ENCODE measurements at regions not wholly inside any gene's neighbourhood (a gene's known extent, or its start where the extent isn't known, plus 50 kb on each side); places are given as distances from the start of the nearest gene placed in this dataset.
A peak's percentile ranks its signal among the peaks of the same experiment; 100 is the strongest.

DNA sequence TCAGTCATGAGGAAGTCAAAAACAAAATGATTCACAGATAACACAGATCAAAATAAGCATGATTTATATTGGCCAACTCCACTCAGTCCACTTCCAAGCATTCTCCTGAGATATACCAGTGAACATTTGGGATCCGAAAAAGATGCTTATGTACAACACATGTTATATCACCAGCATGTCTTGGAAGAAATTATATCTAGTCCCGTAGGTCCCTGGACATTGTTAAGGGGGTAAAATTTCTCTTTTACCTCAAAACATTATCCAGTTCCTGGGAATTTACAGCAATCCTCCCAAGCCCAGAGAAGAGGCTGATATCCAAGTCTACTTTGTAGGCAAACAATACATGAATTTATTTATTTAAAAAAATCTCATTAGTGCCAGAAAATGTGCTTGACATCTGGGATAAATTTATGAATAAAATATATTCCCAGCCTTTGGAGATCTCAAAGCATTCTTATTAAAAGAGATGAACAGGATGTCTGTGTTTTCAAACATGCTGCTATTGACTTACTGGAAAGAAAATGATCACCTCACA lies 582.2 kb upstream of the ZWINT start:
- no peak overlapping the region for H3K4me3 Mint-ChIP-seq
- H3K9me3 Mint-ChIP-seq = peaks cover 11% of the 10 kb centered on the region
- peaks cover 3% of the 10 kb centered on the region for H3K36me3 Mint-ChIP-seq
- no peak overlapping the region for H3K27ac Mint-ChIP-seq
- no peak for DNase-seq (ENCODE audit: low spot score in 2 of 2, unreplicated experiment in 2 of 2)
- H3K4me1 Mint-ChIP-seq = no peaks in the 10 kb centered on the region
- TF ChIP-seq, protein P1, sequence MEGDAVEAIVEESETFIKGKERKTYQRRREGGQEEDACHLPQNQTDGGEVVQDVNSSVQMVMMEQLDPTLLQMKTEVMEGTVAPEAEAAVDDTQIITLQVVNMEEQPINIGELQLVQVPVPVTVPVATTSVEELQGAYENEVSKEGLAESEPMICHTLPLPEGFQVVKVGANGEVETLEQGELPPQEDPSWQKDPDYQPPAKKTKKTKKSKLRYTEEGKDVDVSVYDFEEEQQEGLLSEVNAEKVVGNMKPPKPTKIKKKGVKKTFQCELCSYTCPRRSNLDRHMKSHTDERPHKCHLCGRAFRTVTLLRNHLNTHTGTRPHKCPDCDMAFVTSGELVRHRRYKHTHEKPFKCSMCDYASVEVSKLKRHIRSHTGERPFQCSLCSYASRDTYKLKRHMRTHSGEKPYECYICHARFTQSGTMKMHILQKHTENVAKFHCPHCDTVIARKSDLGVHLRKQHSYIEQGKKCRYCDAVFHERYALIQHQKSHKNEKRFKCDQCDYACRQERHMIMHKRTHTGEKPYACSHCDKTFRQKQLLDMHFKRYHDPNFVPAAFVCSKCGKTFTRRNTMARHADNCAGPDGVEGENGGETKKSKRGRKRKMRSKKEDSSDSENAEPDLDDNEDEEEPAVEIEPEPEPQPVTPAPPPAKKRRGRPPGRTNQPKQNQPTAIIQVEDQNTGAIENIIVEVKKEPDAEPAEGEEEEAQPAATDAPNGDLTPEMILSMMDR (IDR thresholded peaks at IDR 0.05; ENCODE audit: unreplicated experiment) = no peak
- H3K27me3 Mint-ChIP-seq (ENCODE audit: low read depth) = no peaks in the 10 kb centered on the region

DNA sequence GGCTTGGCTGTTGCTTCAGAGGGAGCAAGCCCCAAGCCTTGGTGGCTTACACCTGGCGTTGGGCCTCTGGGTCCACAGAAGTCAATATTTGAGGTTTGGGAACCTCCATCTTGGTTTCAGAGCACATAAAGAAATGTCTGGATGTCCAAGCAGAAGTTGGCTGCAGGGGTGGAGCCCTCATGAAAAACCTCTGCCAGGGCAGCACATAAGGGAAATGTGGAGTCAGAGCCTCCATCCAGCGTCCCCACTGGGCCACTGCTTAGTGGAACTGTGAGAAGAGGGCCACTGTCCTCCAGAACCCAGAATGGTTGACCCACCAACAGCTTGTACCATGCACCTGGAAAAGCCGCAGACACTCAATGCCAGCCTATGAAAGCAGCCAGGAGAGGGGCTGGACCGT lies 573.5 kb upstream of the ZWINT start:
- Mint-ChIP-seq H3K36me3 (peaks cover 3% of the 10 kb centered on the region), H3K4me1 (no peaks in the 10 kb centered on the region), H3K27ac (no peak overlapping the region), H3K4me3 (no peak overlapping the region), H3K27me3 (ENCODE audit: low read depth) (no peaks in the 10 kb centered on the region), H3K9me3 (peaks cover 26% of the 10 kb centered on the region)
- DNase-seq (ENCODE audit: low spot score in 2 of 2, unreplicated experiment in 2 of 2) = no peak
- TF ChIP-seq, protein P1 (IDR thresholded peaks at IDR 0.05; ENCODE audit: unreplicated experiment) = no peak

DNA sequence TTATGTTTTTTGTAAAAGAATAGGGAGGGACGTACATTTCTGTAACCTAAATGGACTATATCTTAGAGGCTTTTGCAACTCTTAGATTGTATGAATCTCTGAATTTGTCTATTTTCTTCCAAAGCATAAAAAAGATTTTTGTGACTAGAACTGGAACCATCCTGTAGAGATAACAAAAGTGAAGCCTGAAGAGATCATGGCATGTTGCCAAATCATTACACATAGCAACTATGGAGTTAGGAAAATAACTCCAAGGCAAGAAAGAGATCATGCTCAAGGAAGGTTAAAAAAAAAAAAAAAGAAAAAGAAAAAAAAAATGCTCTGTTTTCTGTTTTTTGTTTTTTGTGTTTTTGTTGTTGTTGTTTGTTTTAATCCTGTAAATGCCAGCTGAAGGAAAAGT lies 567.7 kb upstream of the ZWINT start:
- H3K9me3 Mint-ChIP-seq = peaks cover 27% of the 10 kb centered on the region
- no peaks in the 10 kb centered on the region for H3K27me3 Mint-ChIP-seq (ENCODE audit: low read depth)
- no peak for DNase-seq (ENCODE audit: low spot score in 2 of 2, unreplicated experiment in 2 of 2)
- peak overlapping the region; percentile 76 for H3K27ac Mint-ChIP-seq
- H3K36me3 Mint-ChIP-seq = peaks cover 12% of the 10 kb centered on the region
- TF ChIP-seq, protein P1 (IDR thresholded peaks at IDR 0.05; ENCODE audit: unreplicated experiment) = no peak
- no peak overlapping the region for H3K4me3 Mint-ChIP-seq
- peaks cover 21% of the 10 kb centered on the region for H3K4me1 Mint-ChIP-seq

DNA sequence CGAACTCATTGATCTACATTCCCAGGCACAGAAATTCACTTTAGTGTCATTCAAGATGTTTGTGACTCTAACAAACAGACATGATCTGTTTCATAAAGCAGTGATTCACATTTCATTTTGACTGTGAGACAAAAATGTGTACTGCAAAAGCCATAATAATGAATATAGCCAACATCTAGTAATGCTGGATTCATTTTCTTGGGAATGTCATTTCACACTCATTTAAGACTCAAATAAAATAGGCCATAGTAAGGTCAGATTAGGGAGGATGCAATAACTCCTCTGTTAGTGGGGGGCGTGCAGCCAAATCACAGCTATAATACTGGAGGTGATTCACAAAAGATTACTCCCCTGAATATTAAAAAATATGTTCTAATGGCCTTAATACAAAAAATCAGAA lies 566.6 kb upstream of the ZWINT start:
- Mint-ChIP-seq H3K4me3 (no peak overlapping the region), H3K27me3 (ENCODE audit: low read depth) (no peaks in the 10 kb centered on the region), H3K27ac (peak overlapping the region; percentile 32), H3K4me1 (peaks cover 21% of the 10 kb centered on the region), H3K9me3 (peaks cover 30% of the 10 kb centered on the region), H3K36me3 (peaks cover 15% of the 10 kb centered on the region)
- no peak for DNase-seq (ENCODE audit: low spot score in 2 of 2, unreplicated experiment in 2 of 2)
- TF ChIP-seq, protein P1 (IDR thresholded peaks at IDR 0.05; ENCODE audit: unreplicated experiment) = no peak

DNA sequence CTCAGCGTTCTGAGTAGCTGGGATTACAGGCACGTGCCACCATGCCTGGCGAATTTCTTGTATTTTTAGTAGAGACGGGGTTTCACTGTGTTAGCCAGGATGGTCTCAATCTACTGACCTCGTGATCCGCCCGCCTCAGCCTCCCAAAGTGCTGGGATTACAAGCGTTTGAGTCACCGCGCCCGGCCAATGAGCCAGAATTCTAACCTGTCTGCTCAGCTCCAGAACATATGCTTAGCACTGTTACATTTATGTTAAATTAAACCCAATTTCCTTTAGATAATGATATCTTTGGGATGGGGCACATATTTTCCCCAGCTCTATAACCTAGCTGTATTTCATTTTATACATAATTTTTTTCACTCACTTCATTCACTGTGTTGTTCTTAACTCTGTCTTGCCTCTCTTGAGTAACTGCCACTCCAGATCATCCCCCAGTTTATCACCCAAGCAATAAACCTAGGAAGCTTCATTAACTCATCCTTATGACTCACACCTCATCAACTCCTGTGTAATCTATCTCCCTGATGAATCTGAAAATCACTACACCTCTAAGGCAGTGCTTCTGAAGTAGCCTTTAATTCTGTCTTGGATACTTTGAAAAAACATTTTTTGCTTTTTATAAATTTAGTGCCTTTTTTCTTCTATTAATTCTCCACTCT lies 559.7 kb upstream of the ZWINT start:
- no peak overlapping the region for H3K27ac Mint-ChIP-seq
- peaks cover 25% of the 10 kb centered on the region for H3K9me3 Mint-ChIP-seq
- no peak for DNase-seq (ENCODE audit: low spot score in 2 of 2, unreplicated experiment in 2 of 2)
- H3K4me1 Mint-ChIP-seq = no peaks in the 10 kb centered on the region
- TF ChIP-seq, protein P1 (IDR thresholded peaks at IDR 0.05; ENCODE audit: unreplicated experiment) = no peak
- H3K27me3 Mint-ChIP-seq (ENCODE audit: low read depth) = no peaks in the 10 kb centered on the region
- peaks cover 15% of the 10 kb centered on the region for H3K36me3 Mint-ChIP-seq
- H3K4me3 Mint-ChIP-seq = no peak overlapping the region
